ENCODE measurements at regions not wholly inside any gene's neighbourhood (a gene's known extent, or its start where the extent isn't known, plus 50 kb on each side); places are given as distances from the start of the nearest gene placed in this dataset.

GRCh38 chr13:30141775-30142485, 165.4 kb downstream of the KATNAL1 start:
- Histone ChIP-seq H3K9me3 (ENCODE audit: control insufficient read depth, low read length) (no peaks in the 10 kb centered on the region), H3K4me3 (ENCODE audit: insufficient read depth, low read depth, low read length, poor library complexity, severe bottlenecking) (no peak overlapping the region), H3K36me3 (ENCODE audit: control insufficient read depth, insufficient read depth, low read length) (no peaks in the 10 kb centered on the region), H3K27me3 (replicated peaks; ENCODE audit: control insufficient read depth, insufficient read depth, low read length, poor library complexity, severe bottlenecking) (no peaks in the 10 kb centered on the region), H3K4me1 (ENCODE audit: control insufficient read depth, insufficient read depth, low read length, poor library complexity, severe bottlenecking) (peaks cover 42% of the 10 kb centered on the region), H3K27ac (ENCODE audit: insufficient read depth, low read length, poor library complexity, severe bottlenecking) (peak overlapping the region; percentile 32)
- no peak for DNase-seq

- Histone ChIP-seq H3K9me3 (ENCODE audit: control insufficient read depth, low read length) (no peaks in the 10 kb centered on the region), H3K4me3 (ENCODE audit: insufficient read depth, low read depth, low read length, poor library complexity, severe bottlenecking) (no peak overlapping the region), H3K27me3 (replicated peaks; ENCODE audit: control insufficient read depth, insufficient read depth, low read length, poor library complexity, severe bottlenecking) (no peaks in the 10 kb centered on the region), H3K36me3 (ENCODE audit: control insufficient read depth, insufficient read depth, low read length) (no peaks in the 10 kb centered on the region), H3K27ac (ENCODE audit: insufficient read depth, low read length, poor library complexity, severe bottlenecking) (no peak overlapping the region), H3K4me1 (ENCODE audit: control insufficient read depth, insufficient read depth, low read length, poor library complexity, severe bottlenecking) (peaks cover 33% of the 10 kb centered on the region)
- DNase-seq, result no peak
These were observed 166.4 kb downstream of the KATNAL1 start for GRCh38 chr13:30140973-30141372.

GRCh38 chr13:30138511-30138910, 168.8 kb downstream of the KATNAL1 start:
- H3K27ac ChIP-seq (ENCODE audit: insufficient read depth, low read length, poor library complexity, severe bottlenecking), result no peak overlapping the region
- H3K27me3 ChIP-seq (replicated peaks; ENCODE audit: control insufficient read depth, insufficient read depth, low read length, poor library complexity, severe bottlenecking), result no peaks in the 10 kb centered on the region
- no peak for DNase-seq
- no peaks in the 10 kb centered on the region for H3K9me3 ChIP-seq (ENCODE audit: control insufficient read depth, low read length)
- H3K4me3 ChIP-seq (ENCODE audit: insufficient read depth, low read depth, low read length, poor library complexity, severe bottlenecking), result no peak overlapping the region
- no peaks in the 10 kb centered on the region for H3K36me3 ChIP-seq (ENCODE audit: control insufficient read depth, insufficient read depth, low read length)
- H3K4me1 ChIP-seq (ENCODE audit: control insufficient read depth, insufficient read depth, low read length, poor library complexity, severe bottlenecking), result peaks cover 22% of the 10 kb centered on the region

- no peak overlapping the region for H3K27ac ChIP-seq (ENCODE audit: insufficient read depth, low read length, poor library complexity, severe bottlenecking)
- DNase-seq, result no peak
- peaks cover 7% of the 10 kb centered on the region for H3K4me1 ChIP-seq (ENCODE audit: control insufficient read depth, insufficient read depth, low read length, poor library complexity, severe bottlenecking)
- H3K9me3 ChIP-seq (ENCODE audit: control insufficient read depth, low read length), result no peaks in the 10 kb centered on the region
- no peak overlapping the region for H3K4me3 ChIP-seq (ENCODE audit: insufficient read depth, low read depth, low read length, poor library complexity, severe bottlenecking)
- H3K27me3 ChIP-seq (replicated peaks; ENCODE audit: control insufficient read depth, insufficient read depth, low read length, poor library complexity, severe bottlenecking), result no peaks in the 10 kb centered on the region
- H3K36me3 ChIP-seq (ENCODE audit: control insufficient read depth, insufficient read depth, low read length), result no peaks in the 10 kb centered on the region
These were observed 171.5 kb downstream of the KATNAL1 start for GRCh38 chr13:30135868-30136267.

GRCh38 chr13:30135351-30135750, 172.0 kb downstream of the KATNAL1 start:
- H3K27me3 ChIP-seq (replicated peaks; ENCODE audit: control insufficient read depth, insufficient read depth, low read length, poor library complexity, severe bottlenecking), result no peaks in the 10 kb centered on the region
- H3K4me1 ChIP-seq (ENCODE audit: control insufficient read depth, insufficient read depth, low read length, poor library complexity, severe bottlenecking), result peaks cover 7% of the 10 kb centered on the region
- no peak overlapping the region for H3K4me3 ChIP-seq (ENCODE audit: insufficient read depth, low read depth, low read length, poor library complexity, severe bottlenecking)
- no peak overlapping the region for H3K27ac ChIP-seq (ENCODE audit: insufficient read depth, low read length, poor library complexity, severe bottlenecking)
- no peaks in the 10 kb centered on the region for H3K9me3 ChIP-seq (ENCODE audit: control insufficient read depth, low read length)
- DNase-seq, result no peak
- no peaks in the 10 kb centered on the region for H3K36me3 ChIP-seq (ENCODE audit: control insufficient read depth, insufficient read depth, low read length)

- Histone ChIP-seq H3K36me3 (ENCODE audit: control insufficient read depth, insufficient read depth, low read length) (no peaks in the 10 kb centered on the region), H3K4me3 (ENCODE audit: insufficient read depth, low read depth, low read length, poor library complexity, severe bottlenecking) (no peak overlapping the region), H3K4me1 (ENCODE audit: control insufficient read depth, insufficient read depth, low read length, poor library complexity, severe bottlenecking) (peaks cover 7% of the 10 kb centered on the region), H3K27ac (ENCODE audit: insufficient read depth, low read length, poor library complexity, severe bottlenecking) (no peak overlapping the region), H3K27me3 (replicated peaks; ENCODE audit: control insufficient read depth, insufficient read depth, low read length, poor library complexity, severe bottlenecking) (no peaks in the 10 kb centered on the region), H3K9me3 (ENCODE audit: control insufficient read depth, low read length) (no peaks in the 10 kb centered on the region)
- DNase-seq, result no peak
These were observed 172.8 kb downstream of the KATNAL1 start for GRCh38 chr13:30134578-30134977.

GRCh38 chr13:30133996-30134395, 173.4 kb downstream of the KATNAL1 start:
- Histone ChIP-seq H3K4me3 (ENCODE audit: insufficient read depth, low read depth, low read length, poor library complexity, severe bottlenecking) (no peak overlapping the region), H3K9me3 (ENCODE audit: control insufficient read depth, low read length) (no peaks in the 10 kb centered on the region), H3K27me3 (replicated peaks; ENCODE audit: control insufficient read depth, insufficient read depth, low read length, poor library complexity, severe bottlenecking) (no peaks in the 10 kb centered on the region), H3K27ac (ENCODE audit: insufficient read depth, low read length, poor library complexity, severe bottlenecking) (no peak overlapping the region), H3K4me1 (ENCODE audit: control insufficient read depth, insufficient read depth, low read length, poor library complexity, severe bottlenecking) (peaks cover 7% of the 10 kb centered on the region), H3K36me3 (ENCODE audit: control insufficient read depth, insufficient read depth, low read length) (no peaks in the 10 kb centered on the region)
- DNase-seq, result no peak

GRCh38 chr13:30133554-30133912, 173.8 kb downstream of the KATNAL1 start:
- no peak for DNase-seq
- Histone ChIP-seq H3K36me3 (ENCODE audit: control insufficient read depth, insufficient read depth, low read length) (no peaks in the 10 kb centered on the region), H3K27ac (ENCODE audit: insufficient read depth, low read length, poor library complexity, severe bottlenecking) (no peak overlapping the region), H3K27me3 (replicated peaks; ENCODE audit: control insufficient read depth, insufficient read depth, low read length, poor library complexity, severe bottlenecking) (no peaks in the 10 kb centered on the region), H3K4me3 (ENCODE audit: insufficient read depth, low read depth, low read length, poor library complexity, severe bottlenecking) (no peak overlapping the region), H3K9me3 (ENCODE audit: control insufficient read depth, low read length) (no peaks in the 10 kb centered on the region), H3K4me1 (ENCODE audit: control insufficient read depth, insufficient read depth, low read length, poor library complexity, severe bottlenecking) (peaks cover 7% of the 10 kb centered on the region)

GRCh38 chr13:30132623-30133553, 174.5 kb downstream of the KATNAL1 start:
- Histone ChIP-seq H3K27ac (ENCODE audit: insufficient read depth, low read length, poor library complexity, severe bottlenecking) (no peak overlapping the region), H3K27me3 (replicated peaks; ENCODE audit: control insufficient read depth, insufficient read depth, low read length, poor library complexity, severe bottlenecking) (no peaks in the 10 kb centered on the region), H3K4me1 (ENCODE audit: control insufficient read depth, insufficient read depth, low read length, poor library complexity, severe bottlenecking) (peaks cover 7% of the 10 kb centered on the region), H3K4me3 (ENCODE audit: insufficient read depth, low read depth, low read length, poor library complexity, severe bottlenecking) (no peak overlapping the region), H3K9me3 (ENCODE audit: control insufficient read depth, low read length) (no peaks in the 10 kb centered on the region), H3K36me3 (ENCODE audit: control insufficient read depth, insufficient read depth, low read length) (no peaks in the 10 kb centered on the region)
- peak; percentile 82 to 92 (median 87) for DNase-seq

- no peaks in the 10 kb centered on the region for H3K36me3 ChIP-seq (ENCODE audit: control insufficient read depth, insufficient read depth, low read length)
- no peak overlapping the region for H3K4me3 ChIP-seq (ENCODE audit: insufficient read depth, low read depth, low read length, poor library complexity, severe bottlenecking)
- H3K27me3 ChIP-seq (replicated peaks; ENCODE audit: control insufficient read depth, insufficient read depth, low read length, poor library complexity, severe bottlenecking), result no peaks in the 10 kb centered on the region
- H3K27ac ChIP-seq (ENCODE audit: insufficient read depth, low read length, poor library complexity, severe bottlenecking), result no peak overlapping the region
- DNase-seq, result no peak
- peaks cover 7% of the 10 kb centered on the region for H3K4me1 ChIP-seq (ENCODE audit: control insufficient read depth, insufficient read depth, low read length, poor library complexity, severe bottlenecking)
- no peaks in the 10 kb centered on the region for H3K9me3 ChIP-seq (ENCODE audit: control insufficient read depth, low read length)
These were observed 177.9 kb downstream of the KATNAL1 start for GRCh38 chr13:30129411-30129810.
